Testis (tissue), 2 donors: ENCODE measurements at regions not wholly inside any gene's neighbourhood (a gene's known extent, or its start where the extent isn't known, plus 50 kb on each side); places are given as distances from the start of the nearest gene placed in this dataset.

Experiments
- CTCF ChIP-seq, 3 experiments: fragments of 450-650 bp in 2 of 3; fragments of 200-600 bp in 1 of 3; sonication (generic) in 1 of 3; IDR thresholded peaks; one replicate each; pipeline ENCODE4 v1.5.1; 2016 to 2019; ENCODE audit warnings: antibody characterized with exemption in 3 of 3, mild to moderate bottlenecking in 2 of 3, moderate library complexity in 1 of 3
- POLR2A ChIP-seq: fragments of 450-650 bp; IDR thresholded peaks from one replicate; pipeline ENCODE4 v1.6.1; 2017; ENCODE audit warnings: antibody characterized with exemption, mild to moderate bottlenecking, moderate library complexity

- TF ChIP-seq CTCF (IDR thresholded peaks at IDR 0.05) (no peak), POLR2A (no peak)
Measured at GRCh38 chr4:111650146-111650545, 495.1 kb upstream of the FAM241A start.
